HUES6 (cell line): ENCODE measurements at regions not wholly inside any gene's neighbourhood (a gene's known extent, or its start where the extent isn't known, plus 50 kb on each side); places are given as distances from the start of the nearest gene placed in this dataset.
"Not testable (repeated sequence)": the region's sequence is repeated elsewhere in the genome, so short reads cannot be mapped to it uniquely, and the experiment has no call there.

ENCODE experiments used
- H3K27ac ChIP-seq: 2 replicates; pipeline ENCODE4 v1.7.0; 2013; ENCODE audit warnings: low read depth, mild to moderate bottlenecking, low read length, inconsistent platforms
- H3K27me3 ChIP-seq: 2 replicates; pipeline ENCODE4 v1.6.1; 2013; ENCODE audit warnings: low read length; ENCODE audit not compliant: control insufficient read depth, insufficient read depth
- H3K36me3 ChIP-seq: 2 replicates; pipeline ENCODE4 v1.6.1; 2013; ENCODE audit warnings: low read length; ENCODE audit not compliant: control insufficient read depth, insufficient read depth
- H3K4me1 ChIP-seq: 2 replicates; pipeline ENCODE4 v1.6.1; 2013; ENCODE audit warnings: low read length; ENCODE audit not compliant: control insufficient read depth, insufficient read depth
- H3K4me3 ChIP-seq: 2 replicates; pipeline ENCODE4 v1.5.1; 2013; ENCODE audit warnings: low read depth, low read length
- H3K9ac ChIP-seq: one replicate; pipeline ENCODE4 v1.6.1; 2013; ENCODE audit warnings: mild to moderate bottlenecking, low read length
- H3K9me3 ChIP-seq: 2 replicates; pipeline ENCODE4 v1.6.1; 2013; ENCODE audit warnings: low read depth, low read length; ENCODE audit not compliant: control insufficient read depth, insufficient read depth

- Histone ChIP-seq H3K36me3 (no peaks in the 10 kb centered on the region), H3K27me3 (no peaks in the 10 kb centered on the region)
These were observed 634.7 kb upstream of the AUTS2 start for GRCh38 chr7:68963552-68963951.

GRCh38 chr7:68964060-68964459, 634.2 kb upstream of the AUTS2 start:
- Histone ChIP-seq H3K27ac (no peak overlapping the region), H3K4me3 (no peak overlapping the region), H3K36me3 (no peaks in the 10 kb centered on the region), H3K4me1 (no peaks in the 10 kb centered on the region), H3K27me3 (no peaks in the 10 kb centered on the region), H3K9ac (no peak overlapping the region), H3K9me3 (peaks cover 6% of the 10 kb centered on the region; the same call in 1 of the 2 replicates)

More at GRCh38 chr7:68963552-68963951, 634.7 kb upstream of the AUTS2 start:
- Histone ChIP-seq H3K4me1 (no peaks in the 10 kb centered on the region), H3K4me3 (no peak overlapping the region), H3K9ac (no peak overlapping the region), H3K27ac (no peak overlapping the region), H3K9me3 (peaks cover 6% of the 10 kb centered on the region; the same call in 1 of the 2 replicates)

DNA sequence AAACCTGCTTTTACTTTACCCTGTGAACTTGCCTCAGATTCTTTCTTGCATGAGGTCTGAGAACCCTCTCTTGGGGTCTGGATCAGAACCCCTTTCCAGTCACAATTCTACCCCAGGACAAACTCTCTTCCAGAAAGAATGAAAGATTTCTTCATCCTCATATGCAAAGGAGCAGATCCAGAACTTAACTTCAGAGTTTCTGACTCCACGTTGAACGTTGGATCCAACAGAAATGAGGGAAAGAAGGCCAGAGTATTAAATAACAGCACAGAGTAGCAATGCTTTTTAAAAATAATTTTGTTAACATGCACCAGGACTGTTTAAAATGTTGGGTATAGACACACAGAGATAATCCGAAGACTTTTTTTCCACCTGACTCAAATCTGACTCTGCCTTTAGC, 632.9 kb upstream of the AUTS2 start:
- no peak overlapping the region for H3K9ac ChIP-seq
- H3K9me3 ChIP-seq: peaks cover 6% of the 10 kb centered on the region; the same call in 1 of the 2 replicates
- H3K4me1 ChIP-seq: no peaks in the 10 kb centered on the region
- H3K4me3 ChIP-seq: no peak overlapping the region
- H3K36me3 ChIP-seq: no peaks in the 10 kb centered on the region
- H3K27me3 ChIP-seq: no peaks in the 10 kb centered on the region
- H3K27ac ChIP-seq: no peak overlapping the region

DNA sequence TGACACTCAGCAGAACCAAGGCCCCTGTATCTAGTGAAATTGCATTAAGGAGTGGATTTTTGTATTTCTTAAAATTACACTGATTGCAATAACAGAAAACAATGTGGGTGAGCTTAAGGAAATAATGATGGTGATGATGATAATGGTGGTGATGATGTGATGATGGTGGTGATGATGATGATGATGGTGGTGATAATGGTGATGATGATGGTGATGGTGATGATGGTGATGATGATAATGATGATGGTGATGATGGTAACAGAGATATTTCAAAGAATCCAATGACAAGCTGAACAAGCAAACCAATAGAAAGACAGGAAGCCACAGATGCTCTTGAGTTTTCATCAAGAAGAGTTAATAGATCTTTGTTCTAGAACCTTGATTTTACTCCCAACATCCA, 630.7 kb upstream of the AUTS2 start:
- Histone ChIP-seq H3K9me3 (peaks cover 6% of the 10 kb centered on the region; the same call in 1 of the 2 replicates), H3K36me3 (no peaks in the 10 kb centered on the region), H3K4me1 (peaks cover 10% of the 10 kb centered on the region), H3K27me3 (no peaks in the 10 kb centered on the region), H3K9ac (no peak overlapping the region), H3K4me3 (no peak overlapping the region), H3K27ac (no peak overlapping the region)

DNA sequence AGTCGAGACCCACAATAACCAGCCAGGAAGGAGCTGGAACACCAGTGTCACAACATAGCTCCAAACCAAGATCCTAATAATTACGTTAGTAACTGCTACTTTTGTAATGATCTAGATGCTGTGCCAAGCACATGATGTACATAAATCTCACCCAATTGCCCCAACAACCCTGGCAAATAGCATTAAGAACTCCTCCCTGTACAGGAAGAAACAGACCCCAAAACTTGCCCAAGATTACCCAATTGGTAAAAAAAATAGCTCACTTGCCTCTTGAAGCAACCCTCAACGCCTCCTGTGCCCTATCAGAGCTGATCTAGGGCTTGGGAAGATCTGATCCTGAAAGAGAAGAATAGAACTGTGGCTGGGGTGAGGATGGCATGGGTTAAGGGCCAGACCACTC, 628.7 kb upstream of the AUTS2 start:
- no peaks in the 10 kb centered on the region for H3K36me3 ChIP-seq
- H3K27ac ChIP-seq: no peak overlapping the region
- H3K4me3 ChIP-seq: no peak overlapping the region
- H3K27me3 ChIP-seq: no peaks in the 10 kb centered on the region
- no peaks in the 10 kb centered on the region for H3K9me3 ChIP-seq
- peaks cover 13% of the 10 kb centered on the region for H3K4me1 ChIP-seq
- no peak overlapping the region for H3K9ac ChIP-seq

- Histone ChIP-seq H3K4me3 (no peak overlapping the region), H3K27me3 (no peaks in the 10 kb centered on the region), H3K4me1 (peaks cover 13% of the 10 kb centered on the region), H3K36me3 (no peaks in the 10 kb centered on the region), H3K9me3 (no peaks in the 10 kb centered on the region), H3K9ac (no peak overlapping the region), H3K27ac (no peak overlapping the region)
These were observed 626.5 kb upstream of the AUTS2 start for GRCh38 chr7:68971634-68972340.

GRCh38 chr7:68977385-68978055, 620.8 kb upstream of the AUTS2 start:
- H3K27ac ChIP-seq: no peak overlapping the region
- H3K27me3 ChIP-seq: no peaks in the 10 kb centered on the region
- no peak overlapping the region for H3K9ac ChIP-seq
- peaks cover 27% of the 10 kb centered on the region for H3K4me1 ChIP-seq
- no peak overlapping the region for H3K4me3 ChIP-seq
- peaks cover 6% of the 10 kb centered on the region; the same call in 1 of the 2 replicates for H3K9me3 ChIP-seq
- no peaks in the 10 kb centered on the region for H3K36me3 ChIP-seq

DNA sequence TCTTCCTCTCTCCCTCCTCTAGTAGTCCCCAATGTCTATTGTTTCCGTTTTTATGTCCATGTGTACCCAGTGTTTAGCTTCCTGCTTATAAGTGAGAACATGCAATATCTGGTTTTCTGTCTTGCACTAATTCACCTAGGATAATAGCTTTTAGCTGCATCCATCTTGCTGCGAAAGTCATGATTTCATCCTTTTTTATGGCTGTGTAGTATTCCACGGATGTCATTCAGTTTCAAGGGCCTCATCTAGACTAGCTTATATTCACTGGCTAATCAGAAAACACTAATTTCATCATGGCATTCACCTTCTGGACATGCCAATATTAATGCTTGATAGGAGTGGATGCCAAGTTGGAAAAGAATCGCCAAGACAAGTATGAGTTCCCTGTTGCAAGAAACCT, 619.6 kb upstream of the AUTS2 start:
- H3K4me3 ChIP-seq: no peak overlapping the region
- peaks cover 24% of the 10 kb centered on the region for H3K4me1 ChIP-seq
- peaks cover 17% of the 10 kb centered on the region for H3K9me3 ChIP-seq

GRCh38 chr7:68980011-68980410, 618.3 kb upstream of the AUTS2 start:
- Histone ChIP-seq H3K9me3 (peaks cover 23% of the 10 kb centered on the region), H3K27ac (no peak overlapping the region), H3K9ac (no peak overlapping the region), H3K36me3 (no peaks in the 10 kb centered on the region), H3K4me3 (no peak overlapping the region), H3K4me1 (peaks cover 24% of the 10 kb centered on the region), H3K27me3 (no peaks in the 10 kb centered on the region)

More for the DNA sequence above, 619.6 kb upstream of the AUTS2 start:
- Histone ChIP-seq H3K36me3 (no peaks in the 10 kb centered on the region), H3K27ac (no peak overlapping the region), H3K9ac (no peak overlapping the region), H3K27me3 (no peaks in the 10 kb centered on the region)

GRCh38 chr7:68980432-68980831, 617.8 kb upstream of the AUTS2 start:
- H3K27ac ChIP-seq: peak overlapping the region; percentile 78
- not testable (repeated sequence) for H3K36me3 ChIP-seq, H3K9ac ChIP-seq, H3K27me3 ChIP-seq, H3K4me3 ChIP-seq
- H3K4me1 ChIP-seq: peaks cover 24% of the 10 kb centered on the region
- peaks cover 23% of the 10 kb centered on the region for H3K9me3 ChIP-seq

DNA sequence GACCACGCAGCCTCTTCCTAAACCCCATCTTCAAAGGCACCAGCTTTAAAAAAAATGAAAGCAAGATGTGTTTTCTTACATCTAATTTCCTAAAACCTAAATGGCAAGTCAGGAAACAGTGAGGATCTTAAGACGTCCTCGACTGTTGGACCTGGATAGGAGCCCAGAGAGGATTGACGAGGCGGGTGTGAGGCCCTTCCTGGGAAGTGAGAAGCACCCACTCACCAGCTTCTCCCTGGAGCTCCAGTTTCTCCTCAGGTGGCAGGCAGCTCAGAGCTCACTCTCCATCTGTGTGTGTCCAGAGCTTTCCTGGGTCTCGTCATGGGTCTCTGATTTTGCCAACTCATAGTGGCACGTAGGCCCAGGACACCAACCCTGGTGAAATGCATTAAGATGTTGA, 614.0 kb upstream of the AUTS2 start:
- Histone ChIP-seq H3K9me3 (peaks cover 36% of the 10 kb centered on the region), H3K4me3 (no peak overlapping the region), H3K27me3 (no peaks in the 10 kb centered on the region), H3K36me3 (no peaks in the 10 kb centered on the region), H3K4me1 (peaks cover 18% of the 10 kb centered on the region), H3K9ac (no peak overlapping the region), H3K27ac (no peak overlapping the region)
